KG1 (cell line): ENCODE measurements at regions not wholly inside any gene's neighbourhood (a gene's known extent, or its start where the extent isn't known, plus 50 kb on each side); places are given as distances from the start of the nearest gene placed in this dataset.
"Not testable (repeated sequence)": the region's sequence is repeated elsewhere in the genome, so short reads cannot be mapped to it uniquely, and the experiment has no call there.

Source experiments
- DNase-seq: peaks from one replicate; lab custom pipeline; 2025; lab: John Stamatoyannopoulos, UW

DNA sequence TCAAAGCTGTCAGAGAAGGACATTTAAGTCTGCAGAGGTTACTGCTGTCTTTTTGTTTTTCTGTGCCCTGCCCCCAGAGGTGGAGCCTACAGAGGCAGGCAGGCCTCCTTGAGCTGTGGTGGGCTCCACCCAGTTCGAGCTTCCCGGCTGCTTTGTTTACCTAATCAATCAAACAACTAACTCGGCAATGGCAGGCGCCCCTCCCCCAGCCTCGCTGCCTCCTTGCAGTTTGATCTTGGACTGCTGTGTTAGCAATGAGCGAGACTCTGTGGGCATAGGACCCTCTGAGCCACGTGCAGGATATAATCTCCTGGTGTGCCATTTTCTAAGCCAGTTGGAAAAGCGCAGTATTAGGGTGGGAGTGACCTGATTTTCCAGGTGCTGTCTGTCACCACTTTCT lies 201.8 kb upstream of the ETAA1 start:
- DNase-seq: not testable (repeated sequence)

DNA sequence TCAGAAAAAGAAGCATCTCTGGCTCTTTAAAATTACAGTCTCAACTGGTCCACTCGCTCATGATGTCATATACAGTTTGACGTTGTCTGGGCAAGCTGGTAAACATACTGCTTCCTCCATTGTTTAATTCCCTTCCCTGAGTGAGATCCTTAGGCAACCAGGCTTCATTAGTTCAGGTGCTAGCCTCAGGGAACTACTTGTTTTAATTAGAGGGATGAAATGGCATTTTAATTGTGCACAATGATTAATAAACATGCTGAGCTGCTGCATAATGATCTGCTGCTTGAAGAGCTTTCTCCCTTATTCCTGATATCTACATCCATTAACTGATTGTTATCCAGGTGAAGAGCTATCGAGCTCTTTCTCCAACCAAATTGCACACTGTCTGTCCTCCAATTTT lies 195.6 kb upstream of the ETAA1 start:
- DNase-seq: no peak

DNA sequence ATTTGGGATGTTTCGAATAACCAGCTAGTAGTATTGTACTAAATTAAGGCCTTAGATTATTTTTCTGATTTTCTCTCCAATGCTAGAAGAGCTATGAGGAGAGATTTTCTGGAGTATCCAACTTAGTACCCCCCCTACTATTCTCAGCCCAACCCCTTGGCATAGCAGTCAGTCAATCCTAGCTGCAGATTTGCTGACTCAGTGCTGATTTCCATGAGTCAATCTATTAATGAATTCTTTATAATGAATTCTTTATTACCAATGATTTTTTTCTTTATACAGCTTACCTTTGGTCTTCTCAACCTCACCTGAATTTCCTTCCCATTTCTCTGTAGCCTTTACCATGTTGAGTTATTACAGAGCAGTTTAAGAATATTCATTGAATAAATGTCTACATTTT lies 192.8 kb upstream of the ETAA1 start:
- no peak for DNase-seq

DNA sequence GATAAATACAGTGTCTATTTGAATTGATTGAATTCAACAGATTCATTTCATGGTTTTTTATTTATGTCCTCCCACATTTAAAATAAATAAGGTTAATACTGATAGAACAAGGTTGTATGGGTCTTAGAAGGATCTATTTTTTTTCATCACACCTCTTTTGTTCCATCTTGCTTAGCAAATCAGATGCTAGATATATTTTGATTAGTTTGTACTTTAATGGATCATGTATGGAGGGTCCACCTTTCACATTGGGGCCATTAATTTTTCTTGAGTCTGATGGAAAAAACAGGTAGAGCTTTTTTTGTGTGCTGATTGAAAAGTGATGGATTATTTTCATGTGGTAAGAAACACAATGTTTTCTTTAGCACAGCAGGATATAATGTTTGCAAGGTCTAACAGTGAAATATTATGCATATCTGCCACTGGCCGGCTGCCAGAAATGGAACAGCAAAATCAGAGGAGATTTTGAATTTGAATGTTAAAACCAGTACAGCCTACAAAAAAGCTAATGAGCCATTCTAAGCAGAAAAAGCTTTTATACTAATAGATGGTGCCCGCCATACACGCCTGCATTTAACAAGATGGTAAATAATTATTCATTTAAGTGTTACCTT lies 188.1 kb upstream of the ETAA1 start:
- no peak for DNase-seq

DNA sequence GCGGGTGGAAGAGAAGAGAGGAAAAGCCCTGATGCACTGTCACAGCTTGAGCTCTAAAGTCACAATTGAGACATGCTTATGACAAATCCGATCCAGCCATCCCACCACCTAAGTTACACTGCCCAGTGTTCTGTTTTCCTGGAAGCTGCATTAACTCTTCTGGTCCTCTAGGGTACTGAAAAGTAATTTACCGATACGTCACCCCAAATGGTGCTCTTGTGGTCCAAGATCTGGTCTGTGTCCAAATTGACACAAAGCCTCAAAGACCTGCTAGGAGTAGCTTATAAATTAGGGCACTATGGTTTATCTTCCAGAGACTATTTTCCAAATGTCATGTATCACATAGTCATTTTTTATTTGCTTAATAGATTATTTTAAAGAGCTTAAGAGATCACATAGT lies 186.7 kb upstream of the ETAA1 start:
- DNase-seq: no peak

DNA sequence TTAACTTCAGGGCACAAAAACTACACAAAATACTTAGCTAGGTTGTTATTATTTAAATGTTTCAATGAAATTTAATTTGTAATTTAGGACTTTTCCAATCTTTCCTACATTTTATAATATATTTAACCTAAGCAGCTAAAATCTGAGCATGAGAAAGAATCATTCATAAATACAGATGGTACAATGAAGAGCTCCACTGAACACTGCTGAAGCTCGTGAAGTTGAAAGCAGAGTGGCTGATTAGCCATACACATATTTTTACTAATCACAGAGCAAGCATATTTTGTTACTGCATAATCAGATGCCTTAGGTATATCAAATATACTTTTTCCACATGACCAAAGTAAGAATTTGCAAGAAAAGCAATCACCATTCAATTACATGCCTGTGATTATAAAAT lies 184.9 kb upstream of the ETAA1 start:
- DNase-seq: no peak

DNA sequence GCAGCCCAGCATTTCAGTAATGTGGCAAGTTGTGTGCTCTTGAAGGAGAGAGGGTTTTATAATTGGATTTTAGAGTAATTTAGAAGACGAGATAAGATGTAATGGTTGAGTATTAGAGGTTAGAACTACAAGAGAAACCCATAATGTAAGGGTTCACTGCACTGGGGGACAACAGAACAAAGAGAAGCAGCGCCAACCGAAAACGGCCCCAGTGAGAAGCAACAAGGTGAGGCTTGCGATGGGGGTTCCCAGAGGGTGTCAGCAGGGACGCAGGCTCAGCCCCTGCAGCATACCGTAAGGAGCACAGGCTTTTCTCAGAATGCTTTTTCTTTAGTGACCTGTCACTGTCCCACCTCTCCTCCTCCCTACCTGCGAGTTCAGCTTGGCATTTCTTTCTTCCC lies 183.9 kb upstream of the ETAA1 start:
- DNase-seq: no peak

DNA sequence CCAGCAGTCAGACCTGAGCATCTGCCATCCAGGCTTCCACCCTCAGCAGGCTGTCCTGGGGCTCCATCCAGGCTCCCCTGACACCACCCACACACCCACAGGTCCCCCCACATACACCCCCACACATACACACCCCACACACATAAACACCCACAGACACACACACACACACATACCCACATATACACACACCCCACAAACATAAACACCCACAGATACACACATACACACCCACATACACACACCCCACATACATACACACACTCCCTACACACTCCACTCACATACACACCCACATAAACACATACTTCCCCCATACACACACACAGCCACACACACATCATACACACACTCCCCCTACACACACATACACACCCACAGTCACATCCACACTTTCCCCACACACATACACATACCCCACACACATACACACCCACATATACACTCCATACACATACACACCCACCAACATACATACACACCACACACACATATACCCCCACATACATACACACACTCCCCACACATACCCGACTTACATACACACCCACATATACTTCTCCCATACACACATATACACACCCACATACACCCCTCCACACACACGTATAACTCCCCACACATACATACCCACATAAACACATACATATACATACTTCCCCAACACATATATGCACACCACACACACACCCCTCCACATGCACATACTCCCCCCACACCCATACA lies 183.3 kb upstream of the ETAA1 start:
- no peak for DNase-seq

DNA sequence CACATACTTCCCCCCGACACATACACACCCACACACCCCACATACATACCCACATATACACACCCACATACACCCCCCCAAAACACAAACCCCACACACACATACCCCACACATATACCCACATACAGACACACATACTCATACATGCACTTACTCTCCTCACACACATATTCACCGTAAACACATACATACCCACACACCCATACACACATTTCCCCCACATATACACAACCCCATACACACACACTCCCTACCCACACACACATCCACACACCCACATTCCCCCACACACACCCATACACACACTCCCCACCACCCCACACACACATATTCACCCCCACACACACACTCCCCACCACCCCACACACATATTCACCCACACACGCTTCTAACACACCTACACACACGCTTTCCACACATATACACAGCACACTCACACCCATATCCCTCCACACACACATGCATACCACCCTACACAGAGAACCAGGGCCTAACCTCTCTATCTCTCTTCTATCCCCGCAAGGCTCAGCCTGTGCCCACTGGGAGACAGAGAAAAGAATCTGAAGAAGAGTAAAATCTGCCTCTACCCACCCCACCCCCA lies 182.4 kb upstream of the ETAA1 start:
- no peak for DNase-seq

DNA sequence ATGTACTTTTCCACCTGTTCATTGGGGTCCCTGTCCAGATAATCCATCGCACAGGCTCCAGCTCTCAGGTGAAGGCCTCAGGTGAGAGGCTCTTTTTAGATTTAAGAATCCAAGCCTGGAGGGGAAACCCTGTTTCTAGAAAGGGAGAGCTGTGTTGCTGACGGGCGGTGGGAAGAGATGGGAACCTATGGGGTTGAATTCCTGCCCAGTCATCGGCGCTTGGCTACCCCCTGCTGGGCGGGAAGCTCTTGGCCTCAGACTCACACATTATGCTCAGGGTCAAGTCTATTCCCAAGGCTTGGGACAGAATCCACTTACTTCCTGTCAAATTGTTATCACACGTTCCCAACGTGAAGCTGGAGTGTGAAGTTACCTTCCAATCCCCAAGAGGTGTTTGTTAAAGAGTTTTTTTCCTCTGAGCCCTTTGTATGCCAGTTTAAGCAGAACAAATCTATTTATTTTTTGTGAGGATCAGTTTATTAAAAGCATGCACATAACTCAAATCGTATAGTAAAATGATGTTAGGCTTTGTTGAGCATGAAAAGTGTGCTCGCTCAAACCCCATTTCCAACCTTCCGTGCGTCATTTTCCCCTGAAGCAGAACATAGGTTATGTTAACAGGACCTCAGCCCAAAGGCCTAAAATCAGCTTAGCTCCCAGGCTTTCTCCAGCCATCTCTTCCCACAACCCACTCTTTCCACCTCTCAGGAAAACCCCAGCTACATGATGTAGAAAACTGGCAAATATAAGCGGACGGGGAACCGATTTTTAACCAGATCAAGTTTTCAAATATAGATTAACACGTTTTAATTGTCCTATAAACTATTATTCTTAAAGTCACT lies 181.7 kb upstream of the ETAA1 start:
- peak; percentile 9 for DNase-seq

DNA sequence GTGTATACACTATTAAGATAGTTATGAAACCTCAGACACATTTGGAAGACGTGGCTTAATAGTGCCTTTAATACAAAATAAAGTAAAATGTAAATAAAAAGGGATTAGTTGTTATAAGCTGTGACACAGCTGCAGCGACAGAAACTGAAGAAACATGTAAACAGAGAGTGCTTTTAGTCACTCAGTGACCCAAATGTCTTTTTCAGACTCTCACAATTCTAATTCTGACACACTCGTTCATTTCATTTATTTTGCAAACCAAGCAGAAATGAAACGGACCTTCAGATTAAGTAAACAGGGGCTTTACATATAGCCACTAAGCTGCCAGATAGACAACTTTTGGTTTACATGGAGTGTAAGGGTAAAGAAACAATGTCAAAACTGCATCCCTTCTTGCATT lies 181.0 kb upstream of the ETAA1 start:
- DNase-seq: no peak

DNA sequence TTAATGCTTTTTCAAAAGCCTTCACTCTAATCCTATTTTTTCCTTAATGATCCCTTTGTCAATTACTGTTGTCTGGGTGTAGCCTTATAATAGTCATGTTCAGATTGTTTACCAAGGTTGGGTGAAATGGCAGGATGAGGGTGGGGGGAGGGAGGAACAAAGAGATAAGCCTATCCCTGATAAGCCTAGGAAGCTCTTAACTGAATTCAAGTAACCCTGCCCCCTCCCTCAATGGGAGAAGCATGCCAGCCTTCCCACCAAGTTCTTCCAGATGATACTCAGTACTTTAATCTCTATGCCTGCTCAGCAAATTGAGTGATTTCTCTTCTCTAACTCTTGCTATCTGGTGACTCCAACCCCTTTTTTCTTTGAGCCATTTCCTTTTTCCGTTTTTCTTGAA lies 180.3 kb upstream of the ETAA1 start:
- no peak for DNase-seq

DNA sequence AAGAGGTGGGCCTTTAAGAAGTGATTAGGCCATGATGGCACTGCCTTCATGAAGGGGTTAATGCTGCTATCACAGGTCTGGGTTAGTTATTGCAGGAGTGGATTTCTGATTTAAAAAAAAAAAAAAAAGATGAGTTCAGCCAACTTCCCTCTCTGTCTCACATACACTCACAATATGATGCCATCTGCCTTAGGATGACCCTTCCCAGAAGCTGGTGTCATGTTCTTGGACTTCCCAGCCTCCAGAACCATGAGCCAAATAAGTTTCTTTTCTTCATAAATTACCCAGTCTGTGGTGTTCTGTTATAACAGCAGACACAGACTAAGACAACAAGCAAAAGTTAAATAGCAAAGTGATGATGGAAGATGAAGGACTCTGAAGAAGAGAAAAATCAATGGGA lies 179.7 kb upstream of the ETAA1 start:
- no peak for DNase-seq

DNA sequence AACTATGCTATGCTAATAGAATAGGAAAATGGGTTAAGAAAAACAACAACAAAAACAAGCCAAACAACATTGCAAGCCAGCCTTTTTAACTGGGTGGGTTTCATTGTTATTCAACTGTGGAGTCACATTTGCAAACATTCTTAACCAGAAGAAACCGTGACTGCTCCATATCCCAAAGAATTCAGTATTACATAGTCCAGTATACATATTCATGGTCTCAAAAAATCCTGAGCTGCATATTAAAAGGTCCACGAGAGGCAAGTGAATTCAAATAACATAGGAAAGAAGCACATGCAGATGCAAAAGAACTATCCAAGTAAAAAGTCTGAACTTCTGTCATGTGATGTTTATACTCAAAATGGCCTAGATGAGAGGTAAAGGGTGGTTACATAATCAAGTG lies 179.1 kb upstream of the ETAA1 start:
- no peak for DNase-seq

DNA sequence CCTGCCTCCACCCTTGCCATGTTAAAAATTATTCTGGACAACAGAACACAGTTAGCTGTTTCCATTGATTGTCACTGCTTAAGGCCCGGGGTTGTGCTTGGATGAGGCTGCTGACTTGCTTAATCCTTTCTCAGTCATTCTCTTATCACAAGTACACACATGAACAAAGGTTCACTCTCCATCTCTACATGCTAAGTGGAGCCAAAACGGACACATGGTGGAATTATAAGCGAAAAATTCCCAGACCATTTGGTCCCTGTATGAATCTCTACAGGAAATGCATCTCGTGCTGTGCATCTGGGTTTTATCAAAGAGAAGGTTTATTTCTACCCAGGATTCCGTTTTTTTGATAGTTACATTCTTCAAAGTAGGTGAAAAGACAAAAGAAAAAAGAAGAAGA lies 177.5 kb upstream of the ETAA1 start:
- no peak for DNase-seq

DNA sequence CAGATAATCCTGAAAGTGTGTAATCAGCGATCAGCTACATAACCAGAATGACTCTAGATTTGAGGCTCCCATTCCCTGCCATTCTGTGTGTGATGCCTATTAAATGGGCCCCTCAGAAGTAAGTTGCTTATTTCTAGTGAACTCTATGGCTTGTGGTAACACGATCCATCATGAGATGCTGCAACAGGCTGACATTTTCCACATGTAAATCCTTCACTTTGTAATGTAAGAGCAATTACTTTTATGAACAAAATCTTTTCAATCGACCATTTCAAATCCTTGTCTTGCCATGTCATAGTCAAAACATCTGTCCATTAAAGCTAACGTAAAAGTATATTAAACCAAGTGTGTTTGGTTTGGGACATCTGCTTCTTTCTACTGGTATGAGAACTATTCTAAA lies 175.9 kb upstream of the ETAA1 start:
- DNase-seq: no peak

DNA sequence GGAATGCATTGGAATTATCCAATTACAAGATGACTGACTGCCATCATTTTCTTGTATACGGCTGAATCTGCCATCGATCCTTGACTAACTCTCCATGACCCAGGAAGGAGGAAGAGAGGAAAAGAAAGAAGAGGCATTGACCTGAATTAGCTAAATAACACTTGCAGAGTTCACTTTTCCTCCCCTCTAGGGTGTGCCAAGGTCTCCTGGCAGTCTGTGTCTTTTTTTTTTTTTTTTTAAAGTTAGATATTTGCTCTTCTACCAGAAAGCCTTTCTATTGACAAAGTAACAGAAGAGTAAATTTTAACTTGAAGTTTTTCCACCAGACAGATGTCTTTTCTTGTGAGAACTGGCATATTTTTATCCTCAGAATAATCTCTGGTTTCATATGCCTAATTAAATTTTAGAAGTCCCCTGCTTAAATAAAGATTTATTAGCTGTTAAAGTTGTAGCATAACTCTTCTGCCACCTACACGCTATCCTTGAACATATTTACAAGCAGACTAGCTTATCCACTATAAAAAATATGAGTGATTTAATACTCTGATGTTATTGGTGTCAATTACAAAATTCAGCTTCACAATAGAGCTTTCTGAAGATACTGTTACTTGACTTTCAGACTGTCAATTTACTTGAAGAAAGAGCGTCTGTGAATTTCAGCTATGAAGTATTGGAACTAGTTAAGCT lies 171.7 kb upstream of the ETAA1 start:
- DNase-seq: no peak

DNA sequence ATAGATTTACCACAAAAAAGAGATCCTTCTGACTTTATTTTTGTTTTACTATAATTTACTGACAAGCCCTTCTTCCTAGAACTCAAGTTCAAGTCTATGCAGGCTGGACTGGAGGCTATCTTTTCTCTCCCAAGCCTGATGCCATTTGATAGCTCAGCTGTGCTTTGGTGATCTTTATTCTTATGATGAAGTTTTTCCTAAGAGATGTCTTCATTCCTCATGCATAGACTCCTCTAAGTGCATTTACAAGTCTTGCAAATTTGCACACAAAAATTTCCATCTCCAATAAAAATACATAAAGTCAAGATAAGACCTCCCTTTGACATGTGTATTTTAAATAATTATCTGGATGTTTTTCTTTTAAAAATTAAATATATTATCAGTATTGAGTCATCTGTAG lies 167.4 kb upstream of the ETAA1 start:
- DNase-seq: no peak

DNA sequence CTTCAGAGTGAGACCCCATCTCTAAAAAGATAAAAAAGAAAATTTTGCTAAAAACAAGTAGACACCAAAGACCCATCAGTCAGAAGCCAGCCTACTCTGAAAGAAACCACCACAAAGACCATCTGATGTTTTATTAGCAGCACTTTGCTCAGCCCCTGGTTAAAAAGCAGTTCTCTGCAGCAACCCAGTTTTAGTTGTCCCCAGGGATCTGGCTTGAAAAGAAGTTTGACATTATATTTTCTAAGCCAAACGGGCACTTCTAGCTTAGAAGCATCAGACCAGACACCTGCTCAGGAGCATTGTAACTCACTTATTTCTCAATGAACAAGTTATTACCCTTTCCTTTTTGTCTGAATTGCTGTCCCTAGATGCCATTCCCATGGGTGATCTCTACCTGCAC lies 164.2 kb upstream of the ETAA1 start:
- DNase-seq: no peak

DNA sequence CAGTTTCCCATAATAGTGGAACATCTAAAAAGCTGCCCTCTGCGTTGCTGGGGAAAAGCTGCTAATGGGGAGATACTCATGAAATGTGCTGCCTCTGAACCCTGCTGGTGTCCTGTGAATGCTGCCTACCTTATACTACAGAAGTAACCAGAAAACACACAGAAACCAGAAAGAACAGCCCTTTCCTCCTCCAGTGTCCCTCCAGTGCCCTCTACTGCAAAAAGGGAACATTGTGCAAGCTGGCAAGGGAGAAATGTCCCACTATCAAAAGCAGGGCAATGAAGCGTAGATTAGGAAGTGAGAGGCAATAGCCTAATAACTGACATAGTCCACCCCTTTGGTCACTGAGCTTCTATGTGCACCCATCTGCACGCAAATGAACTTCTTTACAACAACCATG lies 162.7 kb upstream of the ETAA1 start:
- no peak for DNase-seq

DNA sequence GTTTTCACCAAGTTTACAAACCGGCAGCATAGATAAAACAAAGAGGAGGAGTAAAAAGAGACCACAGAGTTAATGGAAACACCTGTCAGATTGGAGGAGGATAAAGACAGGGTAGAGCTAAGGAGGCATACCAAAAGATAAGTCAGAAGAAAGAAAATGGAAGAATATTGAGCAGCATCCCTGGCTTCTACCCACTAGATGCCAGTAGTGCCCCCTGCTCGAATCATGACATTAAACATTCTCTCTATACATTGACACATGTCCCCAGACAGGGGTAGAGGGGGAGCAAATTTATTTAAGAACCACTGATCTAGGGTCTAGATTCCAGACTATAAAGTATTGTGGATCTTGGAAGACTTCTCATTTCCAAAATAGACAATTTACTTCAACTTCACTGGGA lies 159.8 kb upstream of the ETAA1 start:
- DNase-seq: no peak

DNA sequence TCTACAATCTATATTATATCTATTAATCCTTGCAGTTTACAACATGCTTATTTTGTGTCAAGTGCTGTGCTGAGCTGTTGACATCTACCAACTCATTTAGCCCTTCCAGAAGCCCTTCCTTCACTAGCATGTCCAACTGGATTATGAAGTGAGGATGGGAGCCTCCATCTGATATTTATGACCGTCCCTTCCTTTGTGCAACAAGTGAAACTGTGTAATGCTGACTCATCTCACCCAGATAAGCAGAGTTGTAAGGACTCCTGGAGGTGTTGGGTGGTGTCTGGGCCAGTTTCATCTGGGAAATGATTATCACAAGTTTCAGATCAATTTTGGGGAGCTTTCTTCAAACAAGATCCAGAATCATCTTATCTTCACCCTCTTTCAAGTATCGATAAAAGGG lies 156.6 kb upstream of the ETAA1 start:
- no peak for DNase-seq
